HFFc6 (cell line): ENCODE measurements at regions not wholly inside any gene's neighbourhood (a gene's known extent, or its start where the extent isn't known, plus 50 kb on each side); places are given as distances from the start of the nearest gene placed in this dataset.

Experiments used
- DNase-seq: peaks from one replicate; pipeline ENCODE4 v3.0.0-alpha.2; 2018
- H3K27ac Mint-ChIP-seq: 2 replicates; pipeline ENCODE4 v1.8.0; 2020; ENCODE audit warnings: mild to moderate bottlenecking, mixed read lengths
- H3K27me3 Mint-ChIP-seq: 2 replicates; pipeline ENCODE4 v1.8.0; 2021; ENCODE audit warnings: mild to moderate bottlenecking, moderate library complexity, mixed read lengths; ENCODE audit not compliant: insufficient read depth
- H3K36me3 Mint-ChIP-seq: 2 replicates; pipeline ENCODE4 v1.8.0; 2021; ENCODE audit warnings: low read depth, mixed read lengths
- H3K4me1 Mint-ChIP-seq: 2 replicates; pipeline ENCODE4 v1.8.0; 2020; ENCODE audit warnings: low read depth, mixed read lengths
- H3K4me3 Mint-ChIP-seq: 2 replicates; pipeline ENCODE4 v1.8.0; 2020; ENCODE audit warnings: mild to moderate bottlenecking, moderate library complexity, mixed read lengths
- H3K9me3 Mint-ChIP-seq: 2 replicates; pipeline ENCODE4 v1.8.0; 2020; ENCODE audit warnings: mild to moderate bottlenecking, mixed read lengths
- CTCF ChIP-seq: fragments of 200-600 bp; sonication (generic); IDR thresholded peaks from 2 replicates; pipeline ENCODE4 v1.5.0; 2021; ENCODE audit warnings: antibody characterized with exemption, mild to moderate bottlenecking

- DNase-seq, result peak; percentile 96
- peaks cover 4% of the 10 kb centered on the region for H3K27me3 Mint-ChIP-seq
- H3K27ac Mint-ChIP-seq, result peak overlapping the region; percentile 94
- H3K4me1 Mint-ChIP-seq, result peaks cover 79% of the 10 kb centered on the region
- H3K9me3 Mint-ChIP-seq, result peaks cover 32% of the 10 kb centered on the region
- peak overlapping the region; percentile 81 for H3K4me3 Mint-ChIP-seq
- H3K36me3 Mint-ChIP-seq, result peaks cover 20% of the 10 kb centered on the region
- no peak for TF ChIP-seq CTCF
Measured at GRCh38 chr15:101124731-101125451, 127.0 kb downstream of the CHSY1 start.

DNA sequence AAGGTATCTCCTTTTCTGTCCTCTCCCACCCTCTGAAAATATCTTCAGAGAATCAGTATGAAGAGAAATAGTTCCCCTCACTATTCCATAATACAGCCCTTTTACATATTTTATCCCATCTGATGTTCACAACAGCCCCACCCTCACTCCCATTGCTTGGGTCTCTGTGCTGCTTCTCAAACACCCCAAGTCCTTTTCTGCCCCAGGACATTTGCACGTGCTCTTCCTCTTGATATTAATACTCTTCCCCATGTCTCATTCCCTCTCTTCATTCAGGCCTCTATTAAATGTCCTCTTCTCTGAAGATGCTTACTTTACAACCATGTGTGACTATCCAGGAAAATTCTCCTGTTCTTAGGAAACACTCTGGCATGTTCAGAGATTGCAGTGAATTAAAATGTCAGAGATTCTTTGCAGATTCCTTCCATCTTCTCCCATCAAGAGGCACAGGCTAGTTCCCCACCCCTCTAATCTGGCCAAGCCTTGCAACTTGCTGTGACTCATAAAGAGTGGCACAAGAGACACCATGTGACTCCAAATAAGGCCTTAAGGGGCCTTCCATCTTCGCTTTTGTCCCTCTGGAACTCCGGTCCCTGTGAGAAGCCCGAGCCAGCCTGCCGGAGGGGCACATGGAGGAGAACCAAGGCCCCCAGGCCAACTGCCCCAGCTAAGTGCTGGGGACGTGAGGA lies 128.5 kb downstream of the CHSY1 start:
- Mint-ChIP-seq H3K4me1 (peaks cover 70% of the 10 kb centered on the region), H3K4me3 (peak overlapping the region; percentile 25; the same call in 1 of the 2 replicates), H3K36me3 (peaks cover 20% of the 10 kb centered on the region), H3K27ac (peak overlapping the region; percentile 94), H3K27me3 (peaks cover 2% of the 10 kb centered on the region; the same call in 1 of the 2 replicates), H3K9me3 (peaks cover 32% of the 10 kb centered on the region)
- DNase-seq, result peak; percentile 45
- no peak for TF ChIP-seq CTCF

- TF ChIP-seq CTCF, result peak; percentile 30; the same call in 1 of the 2 replicates
- H3K27ac Mint-ChIP-seq, result no peak overlapping the region; the same call in 1 of the 2 replicates
- H3K36me3 Mint-ChIP-seq, result peaks cover 20% of the 10 kb centered on the region
- H3K4me1 Mint-ChIP-seq, result peaks cover 64% of the 10 kb centered on the region
- no peak overlapping the region for H3K4me3 Mint-ChIP-seq
- peaks cover 2% of the 10 kb centered on the region; the same call in 1 of the 2 replicates for H3K27me3 Mint-ChIP-seq
- DNase-seq, result no peak
- peaks cover 26% of the 10 kb centered on the region for H3K9me3 Mint-ChIP-seq
Measured at GRCh38 chr15:101122806-101123205, 129.0 kb downstream of the CHSY1 start.

DNA sequence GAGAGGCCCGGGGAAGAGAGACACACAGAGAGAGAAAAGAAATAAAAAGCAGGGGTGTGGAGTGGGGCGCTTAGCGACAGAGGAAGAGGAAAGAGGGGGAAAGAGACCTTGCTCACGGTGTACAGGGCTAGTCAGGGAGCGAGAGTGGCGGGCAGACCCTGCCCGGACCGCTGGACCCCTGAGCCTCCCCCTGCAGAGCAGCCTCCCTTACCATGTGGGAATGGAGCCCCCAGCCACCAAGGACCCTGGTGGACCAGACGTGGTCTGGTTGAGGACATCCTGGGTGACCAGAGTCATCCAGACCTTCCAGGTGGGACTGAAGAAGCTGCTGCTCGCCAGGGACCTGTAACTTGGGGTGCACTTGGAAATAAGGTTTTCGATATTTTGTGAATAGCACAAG lies 129.6 kb downstream of the CHSY1 start:
- H3K27me3 Mint-ChIP-seq, result peaks cover 2% of the 10 kb centered on the region; the same call in 1 of the 2 replicates
- peaks cover 20% of the 10 kb centered on the region for H3K36me3 Mint-ChIP-seq
- no peak for DNase-seq
- peaks cover 21% of the 10 kb centered on the region for H3K9me3 Mint-ChIP-seq
- peaks cover 59% of the 10 kb centered on the region for H3K4me1 Mint-ChIP-seq
- peak overlapping the region; percentile 69 for H3K4me3 Mint-ChIP-seq
- peak overlapping the region; percentile 83 for H3K27ac Mint-ChIP-seq
- no peak for TF ChIP-seq CTCF

DNA sequence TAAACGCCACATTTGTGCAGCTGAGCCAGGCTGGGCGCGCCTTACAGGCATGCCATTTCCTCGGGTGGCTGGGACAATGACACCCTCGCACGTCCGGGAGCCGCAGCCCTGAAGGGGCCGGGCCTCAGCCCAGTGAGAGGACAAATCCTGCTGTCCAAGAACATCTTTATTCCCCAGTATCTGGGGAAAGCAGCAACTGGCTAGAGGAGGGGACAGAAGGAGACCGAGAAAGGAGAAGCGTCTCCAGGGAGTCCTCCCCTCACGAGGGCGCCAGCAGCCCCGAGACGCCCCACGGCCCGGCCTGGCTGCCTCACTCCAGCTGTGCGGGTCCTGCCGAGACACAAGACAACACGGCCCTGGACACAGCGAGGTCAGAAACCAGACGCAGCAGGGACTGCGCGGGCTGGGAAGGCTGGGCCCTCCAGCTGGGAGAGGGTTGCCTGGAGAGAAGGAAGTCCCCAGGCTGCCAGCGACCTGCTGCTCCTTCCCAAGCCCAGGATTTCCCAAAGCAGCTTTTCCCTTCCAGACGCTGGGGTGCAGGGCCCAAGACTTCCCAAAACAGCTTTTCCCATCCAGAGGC lies 130.2 kb downstream of the CHSY1 start:
- peak overlapping the region; percentile 83 for H3K27ac Mint-ChIP-seq
- peaks cover 16% of the 10 kb centered on the region for H3K9me3 Mint-ChIP-seq
- peaks cover 4% of the 10 kb centered on the region for H3K27me3 Mint-ChIP-seq
- DNase-seq, result peak; percentile 20
- H3K36me3 Mint-ChIP-seq, result peaks cover 20% of the 10 kb centered on the region
- peak overlapping the region; percentile 69 for H3K4me3 Mint-ChIP-seq
- TF ChIP-seq CTCF, result peak; percentile 65
- peaks cover 53% of the 10 kb centered on the region for H3K4me1 Mint-ChIP-seq
